Heart right ventricle (tissue), 16 donors: ENCODE measurements at regions not wholly inside any gene's neighbourhood (a gene's known extent, or its start where the extent isn't known, plus 50 kb on each side); places are given as distances from the start of the nearest gene placed in this dataset.

Experiments
- ATAC-seq, 8 donors: fragments of 200-7000 bp; cut with Tn5 transposase; one replicate each; pipeline ENCODE4 v1.9.1; 2020; ENCODE audit warnings: mild to moderate bottlenecking in 8 of 8, moderate library complexity in 8 of 8, moderate number of reproducible peaks in 1 of 8
- DNase-seq, 2 donors: peaks; one replicate each; pipeline ENCODE4 v3.0.0-alpha.2; 2020
- H3K27ac ChIP-seq, 10 donors: fragments of 200-600 bp; sonication (generic) in 2 of 10; one replicate each; pipeline versions ENCODE4 v1.5.0 to v1.8.0; 2020 to 2022; ENCODE audit warnings: mild to moderate bottlenecking in 3 of 10
- H3K27me3 ChIP-seq, 7 donors: fragments of 200-600 bp; one replicate each; pipeline ENCODE4 v1.8.0; 2021 to 2022; ENCODE audit warnings: mild to moderate bottlenecking in 2 of 7
- H3K36me3 ChIP-seq, 9 donors: fragments of 200-600 bp; sonication (generic) in 1 of 9; one replicate each; pipeline versions ENCODE4 v1.5.0 to v1.8.0; 2020 to 2022; ENCODE audit warnings: mild to moderate bottlenecking in 2 of 9
- H3K4me1 ChIP-seq, 9 donors: fragments of 200-600 bp; sonication (generic) in 1 of 9; one replicate each; pipeline versions ENCODE4 v1.5.0 to v1.8.0; 2020 to 2022; ENCODE audit warnings: mild to moderate bottlenecking in 4 of 9
- H3K4me3 ChIP-seq, 10 donors: fragments of 200-600 bp; sonication (generic) in 2 of 10; one replicate each; pipeline versions ENCODE4 v1.5.0 to v1.8.0; 2020 to 2022; ENCODE audit warnings: mild to moderate bottlenecking in 7 of 10, moderate library complexity in 2 of 10
- H3K9me3 ChIP-seq, 11 donors: fragments of 200-600 bp in 10 of 11; sonication (generic) in 2 of 11; one replicate each; pipeline versions ENCODE4 v1.5.0 to v1.8.0; 2013 to 2022; ENCODE audit warnings: mild to moderate bottlenecking in 2 of 11, control low read depth in 1 of 11, moderate library complexity in 1 of 11
- CTCF ChIP-seq, 9 donors: fragments of 200-600 bp; sonication (generic) in 2 of 9; IDR thresholded peaks; one replicate each; pipeline versions ENCODE4 v1.5.0 to v1.8.0; 2021 to 2022; ENCODE audit warnings: antibody characterized with exemption in 9 of 9, mild to moderate bottlenecking in 5 of 9, moderate library complexity in 1 of 9
- WGBS, 2 donors: extraction: QIAGEN DNeasy Blood & Tissue Kit; methylation state at CpG; one replicate each; pipeline ENCODE4 v1.1.7; 2013; ENCODE audit warnings: inconsistent platforms in 1 of 2; 5-methylcytosine and 5-hydroxymethylcytosine counted together
- intact Hi-C, 10 donors: fragments of 100-400 bp; cut with DNase I; formaldehyde crosslinking; loops; one replicate each; pipeline versions ENCODE4 v1.11.1 to v1.14.2; 2022
- donor health status: Arrhythmogenic right ventricular cardiomyopathy.
- donor health status: ischemic (EF 13 %, LVEDD 7.1; RV severe dilation, severe dysfunction).
- donor health status: healthy with polysubstance abuse.
- donor health status: DM: no; HTN: yes; CAD: no.
- donor health status: DM: no; HTN: no; CAD: no.
- donor health status: ischemic (EF 25% LVEDD 6.9; RV normal size, moderate dysfunction).
- donor health status: ischemic (EF 25% LVEDD 5.7; RV mildly dilated, moderate dysfunction).
- donor health status: healthy.
- donor health status: DM: yes; HTN: yes; CAD: no.
- donor health status: Ischemic cardiomyopathy.
- donor health status: ischemic (EF 35%, LVEDD 5.7; RV mildly dilated, moderate dysfunction).
- donor health status: nonischemic (EF 11% LVEDD 7.7; RV severe dilation, severe dysfunction).
- donor health status: DM: yes; HTN: yes; CAD: no.
- donor health status: PGD.
- donor health status: ischemic (EF 29% LVEDD 5.4; RV normal size, mild dysfunction).
- donor health status: nonischemic (EF 23%, LVEDD 6.1; RV moderate dilation, normal function).

- ATAC-seq: no peak
- Histone ChIP-seq H3K27ac (no peak overlapping the region), H3K27me3 (no peaks in the 10 kb centered on the region), H3K36me3 (no peaks in the 10 kb centered on the region), H3K9me3 (no peaks in the 10 kb centered on the region), H3K4me1 (no peaks in the 10 kb centered on the region), H3K4me3 (no peak overlapping the region)
- no peak for DNase-seq
- intact Hi-C loops: no loop called here
- no peak for TF ChIP-seq CTCF (IDR thresholded peaks at IDR 0.05)
- WGBS, 2 donors: 93 to 97% methylated on average over 4 of the region's 4 CpGs
Observed at GRCh38 chr5:60369391-60369790, 330.6 kb downstream of the DEPDC1B start.

- intact Hi-C loops: no loop called here
- Histone ChIP-seq H3K4me1 (no peaks in the 10 kb centered on the region), H3K27ac (no peak overlapping the region), H3K27me3 (no peaks in the 10 kb centered on the region), H3K4me3 (no peak overlapping the region), H3K9me3 (no peaks in the 10 kb centered on the region), H3K36me3 (no peaks in the 10 kb centered on the region)
- ATAC-seq (no peak), DNase-seq (no peak)
- 89 to 90% methylated on average over 5 of the region's 5 CpGs for WGBS, 2 donors
- TF ChIP-seq CTCF (IDR thresholded peaks at IDR 0.05): no peak
Observed at GRCh38 chr5:60368100-60368499, 331.9 kb downstream of the DEPDC1B start.

GRCh38 chr5:60366489-60366888, 333.5 kb downstream of the DEPDC1B start:
- H3K9me3 ChIP-seq: no peaks in the 10 kb centered on the region
- no peaks in the 10 kb centered on the region for H3K27me3 ChIP-seq
- no peak for TF ChIP-seq CTCF (IDR thresholded peaks at IDR 0.05)
- 17 to 65% methylated on average over 2 of the region's 2 CpGs for WGBS, 2 donors
- H3K27ac ChIP-seq: no peak overlapping the region
- no peaks in the 10 kb centered on the region for H3K36me3 ChIP-seq
- no peak overlapping the region for H3K4me3 ChIP-seq
- peak in 3 of 8 donors; percentile 8 to 78 (median 61) for ATAC-seq
- intact Hi-C loops: no loop called here
- H3K4me1 ChIP-seq: no peaks in the 10 kb centered on the region
- DNase-seq: peak in 1 of 2 donors; percentile 10

GRCh38 chr5:60365001-60365400, 335.0 kb downstream of the DEPDC1B start:
- Histone ChIP-seq H3K36me3 (no peaks in the 10 kb centered on the region), H3K27ac (no peak overlapping the region), H3K27me3 (no peaks in the 10 kb centered on the region), H3K9me3 (no peaks in the 10 kb centered on the region), H3K4me3 (no peak overlapping the region), H3K4me1 (no peaks in the 10 kb centered on the region)
- ATAC-seq (no peak), DNase-seq (no peak)
- intact Hi-C loops: no loop called here
- no peak for TF ChIP-seq CTCF (IDR thresholded peaks at IDR 0.05)
- 64 to 77% methylated on average over 1 of the region's 1 CpG for WGBS, 2 donors

- Histone ChIP-seq H3K4me1 (no peaks in the 10 kb centered on the region), H3K27me3 (no peaks in the 10 kb centered on the region), H3K27ac (no peak overlapping the region), H3K36me3 (no peaks in the 10 kb centered on the region), H3K4me3 (no peak overlapping the region), H3K9me3 (no peaks in the 10 kb centered on the region)
- ATAC-seq (no peak), DNase-seq (no peak)
- TF ChIP-seq CTCF (IDR thresholded peaks at IDR 0.05): no peak
- intact Hi-C loops: no loop called here
Observed at GRCh38 chr5:60362158-60362557, 337.8 kb downstream of the DEPDC1B start.
